HepG2 (cell line): ENCODE measurements at regions not wholly inside any gene's neighbourhood (a gene's known extent, or its start where the extent isn't known, plus 50 kb on each side); places are given as distances from the start of the nearest gene placed in this dataset.

ENCODE experiments used
- ATF7-NPFF ChIP-seq: sonication (generic); formaldehyde crosslinking; IDR thresholded peaks from 2 replicates; pipeline ENCODE4 v1.8.1; 2023; ENCODE audit warnings: mild to moderate bottlenecking, low read depth, missing genetic modification reagents, moderate library complexity
- BCL6 ChIP-seq: IDR thresholded peaks from 2 replicates; pipeline ENCODE4 v1.6.1; 2016; ENCODE audit warnings: missing genetic modification reagents, missing compliant biosample characterization
- DMAP1 ChIP-seq: IDR thresholded peaks from 2 replicates; pipeline ENCODE4 v1.6.1; 2016
- FOSL2 ChIP-seq: sonication (generic); formaldehyde crosslinking; IDR thresholded peaks from 2 replicates; pipeline ENCODE4 v1.4.0; 2020; ENCODE audit warnings: missing genetic modification reagents
- FOXC1 ChIP-seq: sonication (generic); formaldehyde crosslinking; IDR thresholded peaks from 2 replicates; pipeline ENCODE4 v1.8.0; 2022; ENCODE audit warnings: mild to moderate bottlenecking, missing genetic modification reagents, borderline replicate concordance
- FOXJ3 ChIP-seq: sonication (generic); formaldehyde crosslinking; IDR thresholded peaks from 2 replicates; pipeline ENCODE4 v1.4.0; 2020; ENCODE audit warnings: missing genetic modification reagents, mild to moderate bottlenecking, borderline replicate concordance
- GABPB1 ChIP-seq: IDR thresholded peaks from 2 replicates; pipeline ENCODE4 v1.6.1; 2016; ENCODE audit warnings: mild to moderate bottlenecking, missing genetic modification reagents, moderate library complexity, missing compliant biosample characterization
- HMGA1 ChIP-seq: sonication (generic); formaldehyde crosslinking; conservative IDR thresholded peaks from 2 replicates; pipeline ENCODE4 v1.4.0; 2020; ENCODE audit warnings: missing genetic modification reagents
- KLF12 ChIP-seq: sonication (generic); formaldehyde crosslinking; IDR thresholded peaks from 2 replicates; pipeline ENCODE4 v1.4.0; 2020; ENCODE audit warnings: missing genetic modification reagents, borderline replicate concordance
- LCORL ChIP-seq, 2 experiments: fragments of 450-650 bp in 1 of 2; sonication (generic) in 1 of 2; formaldehyde crosslinking in 1 of 2; IDR thresholded peaks; 2 replicates each; pipeline versions ENCODE4 v1.5.0 to v1.6.1; 2017 to 2020; ENCODE audit warnings: antibody characterized with exemption in 1 of 2, missing genetic modification reagents in 1 of 2
- MZF1 ChIP-seq: sonication (generic); formaldehyde crosslinking; IDR thresholded peaks from 2 replicates; pipeline ENCODE4 v1.8.1; 2023; ENCODE audit warnings: mild to moderate bottlenecking, missing genetic modification reagents, borderline replicate concordance
- NFE2L1 ChIP-seq: sonication (generic); formaldehyde crosslinking; IDR thresholded peaks from 2 replicates; pipeline ENCODE4 v1.4.0; 2020; ENCODE audit warnings: missing genetic modification reagents, mild to moderate bottlenecking, borderline replicate concordance
- NR0B2 ChIP-seq: sonication (generic); formaldehyde crosslinking; IDR thresholded peaks from 2 replicates; pipeline ENCODE4 v1.4.0; 2020; ENCODE audit warnings: mild to moderate bottlenecking, missing genetic modification reagents
- PHB2 ChIP-seq: fragments of 450-650 bp; IDR thresholded peaks from 2 replicates; pipeline ENCODE4 v1.6.1; 2018; ENCODE audit not compliant: partially characterized antibody
- REPIN1 ChIP-seq: sonication (generic); formaldehyde crosslinking; IDR thresholded peaks from 2 replicates; pipeline ENCODE4 v1.8.0; 2022; ENCODE audit warnings: missing genetic modification reagents, low read depth, mild to moderate bottlenecking, borderline replicate concordance
- SNAI1 ChIP-seq: sonication (generic); formaldehyde crosslinking; IDR thresholded peaks from 2 replicates; pipeline ENCODE4 v1.5.0; 2020; ENCODE audit warnings: mild to moderate bottlenecking, missing genetic modification reagents, borderline replicate concordance
- ZBTB38 ChIP-seq: sonication (generic); formaldehyde crosslinking; IDR thresholded peaks from 2 replicates; pipeline ENCODE4 v1.5.1; 2020; ENCODE audit warnings: mild to moderate bottlenecking, missing genetic modification reagents
- ZC3H4 ChIP-seq: sonication (generic); formaldehyde crosslinking; IDR thresholded peaks from 2 replicates; pipeline ENCODE4 v1.4.0; 2020; ENCODE audit warnings: missing genetic modification reagents, borderline replicate concordance
- ZFP82 ChIP-seq: sonication (generic); formaldehyde crosslinking; IDR thresholded peaks from 2 replicates; pipeline ENCODE4 v1.5.1; 2020; ENCODE audit warnings: mild to moderate bottlenecking, missing genetic modification reagents, borderline replicate concordance
- ZGPAT ChIP-seq: IDR thresholded peaks from 2 replicates; pipeline ENCODE4 v1.6.1; 2016; ENCODE audit warnings: mild to moderate bottlenecking
- ZMYM3 ChIP-seq: sonication (generic); formaldehyde crosslinking; IDR thresholded peaks from 2 replicates; pipeline ENCODE4 v1.5.1; 2020; ENCODE audit warnings: mild to moderate bottlenecking, missing genetic modification reagents
- ZNF121 ChIP-seq: sonication (generic); formaldehyde crosslinking; IDR thresholded peaks from 2 replicates; pipeline ENCODE4 v1.5.0; 2020; ENCODE audit warnings: mild to moderate bottlenecking, missing genetic modification reagents
- ZNF225 ChIP-seq: sonication (generic); formaldehyde crosslinking; IDR thresholded peaks from 2 replicates; pipeline ENCODE4 v1.4.0; 2020; ENCODE audit warnings: mild to moderate bottlenecking, missing genetic modification reagents
- ZNF350 ChIP-seq: sonication (generic); formaldehyde crosslinking; IDR thresholded peaks from 2 replicates; pipeline ENCODE4 v1.4.0; 2020; ENCODE audit warnings: mild to moderate bottlenecking, low read depth, missing genetic modification reagents, borderline replicate concordance
- ZNF737 ChIP-seq: sonication (generic); formaldehyde crosslinking; IDR thresholded peaks from 2 replicates; pipeline ENCODE4 v1.5.0; 2020; ENCODE audit warnings: missing genetic modification reagents, mild to moderate bottlenecking, borderline replicate concordance
- ZNF788 ChIP-seq: sonication (generic); formaldehyde crosslinking; IDR thresholded peaks from 2 replicates; pipeline ENCODE4 v1.5.0; 2020; ENCODE audit warnings: mild to moderate bottlenecking, missing genetic modification reagents, borderline replicate concordance
- ZNF883 ChIP-seq: sonication (generic); formaldehyde crosslinking; IDR thresholded peaks from 2 replicates; pipeline ENCODE4 v1.5.1; 2020; ENCODE audit warnings: mild to moderate bottlenecking, missing genetic modification reagents; ENCODE audit errors: not compliant biosample characterization
- ZXDC ChIP-seq: sonication (generic); formaldehyde crosslinking; IDR thresholded peaks from 2 replicates; pipeline ENCODE4 v1.5.0; 2020; ENCODE audit warnings: mild to moderate bottlenecking, missing genetic modification reagents

- peak; percentile 82; the same call in 1 of the 2 replicates for TF ChIP-seq LCORL (IDR thresholded peaks at IDR 0.05)
- TF ChIP-seq LCORL (CRISPR knock-in tag; IDR thresholded peaks at IDR 0.05) = peak; percentile 84; the same call in 1 of the 2 replicates
- TF ChIP-seq FOXJ3 (CRISPR knock-in tag) = peak; percentile 92; the same call in 1 of the 2 replicates
- TF ChIP-seq NFE2L1 (CRISPR knock-in tag) = no peak
- TF ChIP-seq HMGA1 (CRISPR knock-in tag) = no peak
- TF ChIP-seq ZXDC (CRISPR knock-in tag) = no peak
- no peak for TF ChIP-seq DMAP1
- no peak for TF ChIP-seq ZNF883 (CRISPR knock-in tag)
- no peak for TF ChIP-seq ZNF121 (CRISPR knock-in tag)
- TF ChIP-seq ZBTB38 = no peak
- peak; percentile 89 for TF ChIP-seq FOSL2
- TF ChIP-seq ZFP82 = no peak
- TF ChIP-seq ZNF737 = no peak
- TF ChIP-seq NR0B2 = no peak
- TF ChIP-seq ZC3H4 (CRISPR knock-in tag) = no peak
- TF ChIP-seq ZGPAT (CRISPR knock-in tag) = peak; percentile 67
- no peak for TF ChIP-seq REPIN1 (CRISPR knock-in tag)
- TF ChIP-seq ZNF225 (CRISPR knock-in tag) = no peak
- TF ChIP-seq FOXC1 (CRISPR knock-in tag) = no peak
- no peak for TF ChIP-seq KLF12
- TF ChIP-seq PHB2 = no peak
- TF ChIP-seq GABPB1 = no peak
- TF ChIP-seq BCL6 (CRISPR knock-in tag) = peak; percentile 100
- no peak for TF ChIP-seq ZNF350 (CRISPR knock-in tag)
- TF ChIP-seq SNAI1 = no peak
- no peak for TF ChIP-seq ZNF788
- TF ChIP-seq ATF7-NPFF = no peak
- TF ChIP-seq ZMYM3 (CRISPR knock-in tag) = no peak
- no peak for TF ChIP-seq MZF1
Measured at GRCh38 chr13:49858178-49858856, 65.8 kb upstream of the KPNA3 start (continued).
